ENCODE measurements at regions not wholly inside any gene's neighbourhood (a gene's known extent, or its start where the extent isn't known, plus 50 kb on each side); places are given as distances from the start of the nearest gene placed in this dataset.
A peak's percentile ranks its signal among the peaks of the same experiment; 100 is the strongest.

DNA sequence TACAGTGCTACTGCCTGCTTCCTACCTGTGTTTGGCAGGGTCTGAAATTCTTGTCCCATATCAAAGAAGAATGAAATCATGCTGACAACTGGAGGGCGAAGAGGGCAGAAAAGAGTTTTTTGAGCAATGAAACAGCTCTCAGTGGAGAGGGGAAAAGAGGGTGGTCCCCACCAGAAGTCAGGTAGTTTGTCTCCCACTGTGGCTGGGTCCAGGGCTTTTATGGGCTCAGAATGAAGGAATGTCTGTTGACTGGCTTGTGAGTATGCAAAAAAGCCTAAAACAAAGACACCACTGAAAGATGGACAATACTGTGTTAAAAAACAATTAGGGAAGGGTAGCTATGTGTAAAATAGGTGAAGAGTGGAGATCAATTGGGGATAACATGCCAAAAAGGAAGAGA lies 115.0 kb downstream of the ADAM29 start:
- H3K27me3 ChIP-seq (ENCODE audit: control insufficient read depth, insufficient read depth, low read length) = no peaks in the 10 kb centered on the region
- DNase-seq (ENCODE audit: low read depth) = no peak
- H3K36me3 ChIP-seq (ENCODE audit: control insufficient read depth, insufficient read depth, low read length) = no peaks in the 10 kb centered on the region
- TF ChIP-seq, protein P1, sequence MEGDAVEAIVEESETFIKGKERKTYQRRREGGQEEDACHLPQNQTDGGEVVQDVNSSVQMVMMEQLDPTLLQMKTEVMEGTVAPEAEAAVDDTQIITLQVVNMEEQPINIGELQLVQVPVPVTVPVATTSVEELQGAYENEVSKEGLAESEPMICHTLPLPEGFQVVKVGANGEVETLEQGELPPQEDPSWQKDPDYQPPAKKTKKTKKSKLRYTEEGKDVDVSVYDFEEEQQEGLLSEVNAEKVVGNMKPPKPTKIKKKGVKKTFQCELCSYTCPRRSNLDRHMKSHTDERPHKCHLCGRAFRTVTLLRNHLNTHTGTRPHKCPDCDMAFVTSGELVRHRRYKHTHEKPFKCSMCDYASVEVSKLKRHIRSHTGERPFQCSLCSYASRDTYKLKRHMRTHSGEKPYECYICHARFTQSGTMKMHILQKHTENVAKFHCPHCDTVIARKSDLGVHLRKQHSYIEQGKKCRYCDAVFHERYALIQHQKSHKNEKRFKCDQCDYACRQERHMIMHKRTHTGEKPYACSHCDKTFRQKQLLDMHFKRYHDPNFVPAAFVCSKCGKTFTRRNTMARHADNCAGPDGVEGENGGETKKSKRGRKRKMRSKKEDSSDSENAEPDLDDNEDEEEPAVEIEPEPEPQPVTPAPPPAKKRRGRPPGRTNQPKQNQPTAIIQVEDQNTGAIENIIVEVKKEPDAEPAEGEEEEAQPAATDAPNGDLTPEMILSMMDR (IDR thresholded peaks at IDR 0.05; ENCODE audit: insufficient read depth, low read length, poor library complexity, severe bottlenecking) = no peak
- no peak overlapping the region for H3K4me3 ChIP-seq (ENCODE audit: low read depth, low read length)

DNA sequence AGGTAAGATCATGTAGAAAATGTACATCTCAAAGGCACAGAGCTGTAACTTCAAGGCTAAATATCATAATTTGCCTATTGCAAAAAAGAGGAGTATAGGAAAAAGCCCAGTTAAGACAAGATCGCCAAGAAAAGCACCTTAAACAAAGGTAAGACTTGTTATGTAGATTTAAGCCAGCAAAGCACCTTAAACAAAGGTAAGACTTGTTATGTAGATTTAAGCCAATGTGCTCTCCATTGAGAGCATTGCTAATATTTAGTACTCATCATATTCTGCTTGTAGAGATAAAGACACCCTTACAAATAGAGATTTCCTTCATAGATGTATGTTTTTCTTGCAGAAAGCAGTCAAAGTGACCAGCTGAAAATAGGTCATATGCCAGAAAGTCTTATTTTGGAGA lies 115.8 kb downstream of the ADAM29 start:
- DNase-seq (ENCODE audit: low read depth) = no peak
- H3K36me3 ChIP-seq (ENCODE audit: control insufficient read depth, insufficient read depth, low read length) = no peaks in the 10 kb centered on the region
- H3K4me3 ChIP-seq (ENCODE audit: low read depth, low read length) = no peak overlapping the region
- no peaks in the 10 kb centered on the region for H3K27me3 ChIP-seq (ENCODE audit: control insufficient read depth, insufficient read depth, low read length)
- TF ChIP-seq, protein P1 (IDR thresholded peaks at IDR 0.05; ENCODE audit: insufficient read depth, low read length, poor library complexity, severe bottlenecking) = no peak

DNA sequence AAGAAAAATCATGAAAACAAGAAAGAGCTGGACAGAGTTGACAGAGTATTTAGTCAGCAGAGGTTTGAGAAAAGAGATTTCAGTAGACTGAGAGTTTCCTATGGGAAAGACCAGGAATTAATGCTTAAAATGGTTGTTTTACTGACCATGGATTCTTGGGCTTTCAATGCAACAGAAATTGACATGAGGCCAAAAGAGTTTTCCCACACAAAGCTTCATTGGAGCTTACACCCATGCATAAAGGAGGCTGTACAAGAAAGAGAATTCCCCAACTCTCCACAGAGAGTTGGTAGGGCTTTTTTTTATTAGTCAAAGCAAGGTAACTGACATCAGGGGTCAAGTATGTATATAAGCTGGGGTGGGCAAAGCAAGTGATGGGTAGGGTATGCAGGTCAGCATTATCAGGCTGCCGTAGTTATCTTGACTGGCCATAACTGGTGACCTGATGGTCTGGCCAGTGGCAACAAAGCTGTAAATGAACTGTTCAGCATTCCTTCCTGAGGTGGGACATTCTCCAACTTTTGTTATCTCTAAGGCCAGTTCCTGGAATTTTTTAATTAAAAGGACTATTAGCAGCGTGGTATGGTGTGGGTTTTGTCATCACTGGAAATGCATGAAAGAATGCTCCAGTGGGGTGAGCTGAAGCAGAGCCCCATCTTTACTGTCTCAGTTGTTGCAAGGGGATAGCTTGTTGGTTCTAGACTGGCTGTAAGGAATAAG lies 117.0 kb downstream of the ADAM29 start:
- DNase-seq (ENCODE audit: low read depth) = no peak
- H3K27me3 ChIP-seq (ENCODE audit: control insufficient read depth, insufficient read depth, low read length) = no peaks in the 10 kb centered on the region
- H3K36me3 ChIP-seq (ENCODE audit: control insufficient read depth, insufficient read depth, low read length) = no peaks in the 10 kb centered on the region
- TF ChIP-seq, protein P1 (IDR thresholded peaks at IDR 0.05; ENCODE audit: insufficient read depth, low read length, poor library complexity, severe bottlenecking) = no peak
- no peak overlapping the region for H3K4me3 ChIP-seq (ENCODE audit: low read depth, low read length)

GRCh38 chr4:175035905-175036304 lies 117.7 kb downstream of the ADAM29 start:
- no peak overlapping the region for H3K4me3 ChIP-seq (ENCODE audit: low read depth, low read length)
- no peaks in the 10 kb centered on the region for H3K36me3 ChIP-seq (ENCODE audit: control insufficient read depth, insufficient read depth, low read length)
- peak; percentile 80 for DNase-seq (ENCODE audit: low read depth)
- no peaks in the 10 kb centered on the region for H3K27me3 ChIP-seq (ENCODE audit: control insufficient read depth, insufficient read depth, low read length)
- TF ChIP-seq, protein P1 (IDR thresholded peaks at IDR 0.05; ENCODE audit: insufficient read depth, low read length, poor library complexity, severe bottlenecking) = no peak

DNA sequence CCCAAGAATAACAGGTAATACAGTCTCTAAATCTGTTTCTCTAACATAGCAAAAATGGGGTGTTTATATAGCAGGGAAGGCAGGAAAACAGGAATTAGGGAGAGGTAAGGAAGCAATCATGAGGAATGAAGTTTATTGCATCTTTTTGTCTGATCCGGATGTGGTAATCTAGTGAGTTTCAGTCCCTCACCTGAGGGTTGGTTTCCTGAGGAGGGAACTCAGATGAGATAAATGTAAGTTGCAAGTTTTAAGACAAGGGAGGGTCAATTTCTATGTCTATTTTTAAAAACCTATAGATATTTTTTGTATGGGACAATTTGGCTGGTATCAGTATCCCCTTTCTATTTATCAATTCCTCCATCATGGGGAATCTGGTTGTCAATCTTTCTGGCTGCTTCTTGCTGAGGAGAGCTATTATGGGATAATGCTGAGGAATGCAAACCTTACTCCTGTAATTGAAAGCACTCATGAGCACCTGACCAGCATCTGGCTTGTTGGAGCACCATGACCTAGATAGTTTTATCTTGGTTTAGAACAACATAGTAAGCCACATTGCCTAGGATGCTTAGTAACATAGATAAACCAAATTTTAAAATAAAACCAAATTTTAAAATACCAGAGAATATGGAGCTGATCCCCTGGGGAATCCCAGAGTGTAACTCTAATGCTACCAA lies 130.1 kb downstream of the ADAM29 start:
- no peaks in the 10 kb centered on the region for H3K27me3 ChIP-seq (ENCODE audit: control insufficient read depth, insufficient read depth, low read length)
- TF ChIP-seq, protein P1 (IDR thresholded peaks at IDR 0.05; ENCODE audit: insufficient read depth, low read length, poor library complexity, severe bottlenecking) = no peak
- no peaks in the 10 kb centered on the region for H3K36me3 ChIP-seq (ENCODE audit: control insufficient read depth, insufficient read depth, low read length)
- H3K4me3 ChIP-seq (ENCODE audit: low read depth, low read length) = no peak overlapping the region
- no peak for DNase-seq (ENCODE audit: low read depth)

Measured in kidney epithelial cell (primary cell).